Prostate gland (tissue), 2 donors: ENCODE measurements at regions not wholly inside any gene's neighbourhood (a gene's known extent, or its start where the extent isn't known, plus 50 kb on each side); places are given as distances from the start of the nearest gene placed in this dataset.

Experiments used
- CTCF ChIP-seq, 4 experiments: fragments of 200-600 bp in 2 of 4; fragments of 450-650 bp in 2 of 4; sonication (generic) in 2 of 4; IDR thresholded peaks; 1 replicate in 3 of 4; 2 replicates in 1 of 4; pipeline ENCODE4 v1.5.1; 2016 to 2019; ENCODE audit warnings: antibody characterized with exemption in 4 of 4, mild to moderate bottlenecking in 2 of 4, moderate library complexity in 2 of 4
- POLR2A ChIP-seq: fragments of 450-650 bp; IDR thresholded peaks from one replicate; pipeline ENCODE4 v1.6.1; 2016; ENCODE audit warnings: antibody characterized with exemption, mild to moderate bottlenecking
- POLR2AphosphoS5 ChIP-seq: sonication (generic); formaldehyde crosslinking; IDR thresholded peaks from one replicate; pipeline ENCODE4 v1.6.1; 2017; ENCODE audit warnings: antibody characterized with exemption

GRCh38 chr5:54852007-54852406 lies 133.4 kb downstream of the ESM1 start:
- no peak for TF ChIP-seq POLR2A
- no peak for TF ChIP-seq POLR2AphosphoS5
- TF ChIP-seq CTCF (IDR thresholded peaks at IDR 0.05) = no peak
